Hepatocyte (in vitro differentiated cells): ENCODE measurements at regions not wholly inside any gene's neighbourhood (a gene's known extent, or its start where the extent isn't known, plus 50 kb on each side); places are given as distances from the start of the nearest gene placed in this dataset.

Experiments
- CTCF ChIP-seq: fragments of 200-600 bp; sonication (generic); IDR thresholded peaks from 2 replicates; pipeline ENCODE4 v1.5.1; 2016; ENCODE audit warnings: antibody characterized with exemption, mild to moderate bottlenecking; ENCODE audit not compliant: poor library complexity
- EZH2 ChIP-seq: fragments of 200-600 bp; sonication (generic); IDR thresholded peaks from 2 replicates; pipeline ENCODE4 v1.6.1; 2016; ENCODE audit warnings: antibody characterized with exemption, mild to moderate bottlenecking, borderline replicate concordance

- TF ChIP-seq CTCF = no peak
- TF ChIP-seq EZH2 = no peak
Observed at GRCh38 chr10:78777867-78778266, 290.9 kb upstream of the ZMIZ1 start.
